CD14-positive monocyte (primary cell): ENCODE measurements at regions not wholly inside any gene's neighbourhood (a gene's known extent, or its start where the extent isn't known, plus 50 kb on each side); places are given as distances from the start of the nearest gene placed in this dataset.

Source experiments
- DNase-seq, 3 donors: peaks; one replicate each; pipeline ENCODE4 v3.0.0-alpha.2; 2011 to 2022
- H2AFZ ChIP-seq: 2 replicates; pipeline ENCODE4 v1.6.0; 2012; ENCODE audit warnings: mild to moderate bottlenecking, low read depth, low read length, inconsistent platforms; ENCODE audit not compliant: insufficient read depth, poor library complexity, severe bottlenecking
- H3K27ac ChIP-seq, 2 donors: 1 replicate in 1 of 2; 2 replicates in 1 of 2; pipeline ENCODE4 v1.5.1; 2012 to 2013; ENCODE audit warnings: low read length in 2 of 2, control low read depth in 1 of 2, inconsistent platforms in 1 of 2, low read depth in 1 of 2, mild to moderate bottlenecking in 1 of 2
- H3K27me3 ChIP-seq, 2 donors: one replicate each; pipeline versions ENCODE4 v1.6.0 to v1.6.1; 2011 to 2013; ENCODE audit warnings: low read length in 2 of 2; ENCODE audit not compliant: control insufficient read depth in 2 of 2, insufficient read depth in 2 of 2
- H3K36me3 ChIP-seq, 2 donors: replicated peaks in 1 of 2; 1 replicate in 1 of 2; 2 replicates in 1 of 2; pipeline versions ENCODE4 v1.5.1 to v1.6.1; 2012 to 2013; ENCODE audit warnings: low read length in 2 of 2, control low read depth in 1 of 2, inconsistent platforms in 1 of 2, mild to moderate bottlenecking in 1 of 2; ENCODE audit not compliant: insufficient read depth in 2 of 2, control insufficient read depth in 1 of 2
- H3K4me1 ChIP-seq, 2 donors: 1 replicate in 1 of 2; 2 replicates in 1 of 2; pipeline versions ENCODE4 v1.5.1 to v1.6.1; 2012 to 2013; ENCODE audit warnings: low read length in 2 of 2, control low read depth in 1 of 2, inconsistent platforms in 1 of 2, mild to moderate bottlenecking in 1 of 2, moderate library complexity in 1 of 2; ENCODE audit not compliant: insufficient read depth in 2 of 2, control insufficient read depth in 1 of 2
- H3K4me2 ChIP-seq: replicated peaks from 2 replicates; pipeline ENCODE3; 2012; ENCODE audit warnings: low read length, moderate library complexity, mild to moderate bottlenecking; ENCODE audit not compliant: poor library complexity, severe bottlenecking; ENCODE audit errors: extremely low read depth
- H3K4me3 ChIP-seq, 3 experiments: fragments of 200-600 bp in 1 of 3; sonication (generic) in 1 of 3; replicated peaks in 1 of 3; 1 replicate in 2 of 3; 2 replicates in 1 of 3; pipeline ENCODE4 v1.5.1; 2011 to 2013; ENCODE audit warnings: low read length in 3 of 3, mild to moderate bottlenecking in 3 of 3, control low read depth in 2 of 3, low read depth in 2 of 3, inconsistent platforms in 1 of 3, moderate library complexity in 1 of 3
- H3K79me2 ChIP-seq: 2 replicates; pipeline ENCODE4 v1.6.0; 2012; ENCODE audit warnings: mild to moderate bottlenecking, control low read depth, inconsistent platforms, low read length, moderate library complexity; ENCODE audit not compliant: insufficient read depth
- H3K9ac ChIP-seq: 2 replicates; pipeline ENCODE4 v1.6.0; 2017; ENCODE audit warnings: low read length, mild to moderate bottlenecking; ENCODE audit not compliant: insufficient read depth, poor library complexity, severe bottlenecking
- H3K9me3 ChIP-seq, 2 donors: replicated peaks in 1 of 2; 1 replicate in 1 of 2; 2 replicates in 1 of 2; pipeline versions ENCODE4 v1.5.1 to v1.6.1; 2012 to 2013; ENCODE audit warnings: low read length in 2 of 2, control low read depth in 1 of 2; ENCODE audit not compliant: control insufficient read depth in 1 of 2, insufficient read depth in 1 of 2
- H4K20me1 ChIP-seq: 2 replicates; pipeline ENCODE4 v1.6.0; 2012; ENCODE audit warnings: mild to moderate bottlenecking, low read length, control low read depth, moderate library complexity; ENCODE audit not compliant: insufficient read depth
- H3K27ac Mint-ChIP-seq, 7 donors: one replicate each; pipeline ENCODE4 v1.8.0; 2020; ENCODE audit warnings: mild to moderate bottlenecking in 7 of 7, mixed read lengths in 7 of 7, moderate library complexity in 6 of 7, inconsistent platforms in 2 of 7
- H3K27me3 Mint-ChIP-seq, 3 donors: one replicate each; pipeline ENCODE4 v1.8.0; 2021 to 2022; ENCODE audit warnings: low read depth in 3 of 3, mild to moderate bottlenecking in 3 of 3, mixed read lengths in 3 of 3, moderate library complexity in 3 of 3, inconsistent platforms in 1 of 3
- H3K36me3 Mint-ChIP-seq, 2 donors: one replicate each; pipeline ENCODE4 v1.8.0; 2020; ENCODE audit warnings: mixed read lengths in 2 of 2, inconsistent platforms in 1 of 2, mild to moderate bottlenecking in 1 of 2
- H3K4me1 Mint-ChIP-seq: one replicate; pipeline ENCODE4 v1.8.0; 2020; ENCODE audit warnings: mild to moderate bottlenecking, mixed read lengths
- H3K4me3 Mint-ChIP-seq, 2 donors: one replicate each; pipeline ENCODE4 v1.8.0; 2020; ENCODE audit warnings: mild to moderate bottlenecking in 2 of 2, mixed read lengths in 2 of 2, moderate library complexity in 1 of 2
- H3K9me3 Mint-ChIP-seq, 7 donors: one replicate each; pipeline ENCODE4 v1.8.0; 2020 to 2022; ENCODE audit warnings: mixed read lengths in 7 of 7, mild to moderate bottlenecking in 6 of 7, moderate library complexity in 6 of 7, inconsistent platforms in 2 of 7
- CTCF ChIP-seq: fragments of 200-600 bp; IDR thresholded peaks from one replicate; pipeline ENCODE4 v1.8.0; 2022; ENCODE audit warnings: antibody characterized with exemption, mild to moderate bottlenecking
- WGBS: methylation state at CpG from one replicate; pipeline ENCODE4 v1.1.5; 2013; ENCODE audit warnings: missing lambda C conversion rate; ENCODE audit not compliant: insufficient coverage; 5-methylcytosine and 5-hydroxymethylcytosine counted together
- intact Hi-C, 2 donors: fragments of 100-400 bp; cut with micrococcal nuclease; formaldehyde crosslinking; loops; one replicate each; pipeline versions ENCODE4 v1.15.0 to v1.15.1; 2023

GRCh38 chr18:42586601-42587000 lies 528.9 kb downstream of the RIT2 start:
- no peaks in the 10 kb centered on the region for H3K79me2 ChIP-seq
- peaks cover 0 to 4% (median 0%) of the 10 kb centered on the region in 3 donors for H3K27me3 Mint-ChIP-seq
- H3K9ac ChIP-seq, result no peak overlapping the region
- no peaks in the 10 kb centered on the region for H3K36me3 Mint-ChIP-seq
- H3K4me2 ChIP-seq, result no peak overlapping the region
- no peak overlapping the region for H3K4me3 Mint-ChIP-seq
- no peaks in the 10 kb centered on the region for H3K9me3 Mint-ChIP-seq
- H3K36me3 ChIP-seq, result no peaks in the 10 kb centered on the region
- H3K4me1 Mint-ChIP-seq, result no peaks in the 10 kb centered on the region
- DNase-seq, result no peak
- no peaks in the 10 kb centered on the region for H3K27me3 ChIP-seq
- WGBS, result no CpG with 5 or more reads among the region's 2 CpGs
- intact Hi-C loops, result no loop called here
- H3K4me1 ChIP-seq, result no peaks in the 10 kb centered on the region
- H4K20me1 ChIP-seq, result no peaks in the 10 kb centered on the region
- no peak overlapping the region for H2AFZ ChIP-seq
- no peak overlapping the region for H3K4me3 ChIP-seq
- H3K27ac ChIP-seq, result no peak overlapping the region
- TF ChIP-seq CTCF, result no peak
- no peak overlapping the region for H3K27ac Mint-ChIP-seq
- H3K9me3 ChIP-seq, result no peaks in the 10 kb centered on the region

GRCh38 chr18:42588786-42589185 lies 526.7 kb downstream of the RIT2 start:
- DNase-seq, result no peak
- intact Hi-C loops, result no loop called here
- H3K27me3 Mint-ChIP-seq, result peaks cover 0 to 1% (median 1%) of the 10 kb centered on the region in 3 donors
- no peaks in the 10 kb centered on the region for H3K9me3 Mint-ChIP-seq
- no peak overlapping the region for H3K27ac ChIP-seq
- no peaks in the 10 kb centered on the region for H3K36me3 Mint-ChIP-seq
- H3K4me1 Mint-ChIP-seq, result no peaks in the 10 kb centered on the region
- no peak overlapping the region for H3K9ac ChIP-seq
- H3K27me3 ChIP-seq, result no peaks in the 10 kb centered on the region
- H3K27ac Mint-ChIP-seq, result no peak overlapping the region
- no peak overlapping the region for H3K4me3 ChIP-seq
- TF ChIP-seq CTCF, result no peak
- no peaks in the 10 kb centered on the region for H3K9me3 ChIP-seq
- no peak overlapping the region for H3K4me3 Mint-ChIP-seq
- H2AFZ ChIP-seq, result no peak overlapping the region
- no peaks in the 10 kb centered on the region for H4K20me1 ChIP-seq
- no peaks in the 10 kb centered on the region for H3K4me1 ChIP-seq
- no CpG with 5 or more reads among the region's 3 CpGs for WGBS
- no peak overlapping the region for H3K4me2 ChIP-seq
- H3K79me2 ChIP-seq, result no peaks in the 10 kb centered on the region
- no peaks in the 10 kb centered on the region for H3K36me3 ChIP-seq
